IPS-15b (cell line): ENCODE measurements at regions not wholly inside any gene's neighbourhood (a gene's known extent, or its start where the extent isn't known, plus 50 kb on each side); places are given as distances from the start of the nearest gene placed in this dataset.

Experiments
- H3K27me3 ChIP-seq: one replicate; pipeline ENCODE4 v1.6.1; 2013; ENCODE audit warnings: low read length; ENCODE audit not compliant: control insufficient read depth, insufficient read depth
- H3K36me3 ChIP-seq: one replicate; pipeline ENCODE4 v1.6.1; 2013; ENCODE audit warnings: low read length; ENCODE audit not compliant: control insufficient read depth, insufficient read depth
- H3K4me1 ChIP-seq: one replicate; pipeline ENCODE4 v1.6.1; 2013; ENCODE audit warnings: mild to moderate bottlenecking, low read length; ENCODE audit not compliant: control insufficient read depth, insufficient read depth
- H3K4me3 ChIP-seq: one replicate; pipeline ENCODE4 v1.5.1; 2013; ENCODE audit warnings: low read depth, low read length
- H3K9ac ChIP-seq: one replicate; pipeline ENCODE4 v1.6.1; 2013; ENCODE audit warnings: low read depth, mild to moderate bottlenecking, low read length
- H3K9me3 ChIP-seq: one replicate; pipeline ENCODE4 v1.6.1; 2013; ENCODE audit warnings: mild to moderate bottlenecking, low read length; ENCODE audit not compliant: control insufficient read depth, insufficient read depth

DNA sequence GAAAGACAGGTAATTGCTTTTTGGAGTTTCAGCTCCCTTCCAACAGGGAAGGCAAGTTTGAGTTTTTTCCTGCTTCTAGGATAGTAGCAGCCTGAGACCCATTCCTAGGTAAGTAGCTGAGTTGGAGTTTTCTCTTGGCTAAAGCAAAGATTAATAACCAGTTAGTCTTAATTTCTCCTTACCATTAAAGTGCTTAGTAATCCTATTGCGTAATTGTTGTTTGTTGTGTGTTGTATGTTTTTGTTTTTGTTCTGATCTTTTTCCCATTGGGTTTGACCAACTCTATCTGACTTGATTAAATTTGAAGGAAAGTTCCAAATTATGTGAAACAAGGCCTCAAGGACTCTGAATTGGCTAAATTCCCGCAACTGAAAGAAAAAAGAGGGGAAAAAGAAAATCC, 83.5 kb downstream of the TBX22 start:
- Histone ChIP-seq H3K4me3 (no peak overlapping the region), H3K9me3 (no peaks in the 10 kb centered on the region), H3K9ac (no peak overlapping the region), H3K4me1 (no peaks in the 10 kb centered on the region), H3K36me3 (no peaks in the 10 kb centered on the region), H3K27me3 (no peaks in the 10 kb centered on the region)

DNA sequence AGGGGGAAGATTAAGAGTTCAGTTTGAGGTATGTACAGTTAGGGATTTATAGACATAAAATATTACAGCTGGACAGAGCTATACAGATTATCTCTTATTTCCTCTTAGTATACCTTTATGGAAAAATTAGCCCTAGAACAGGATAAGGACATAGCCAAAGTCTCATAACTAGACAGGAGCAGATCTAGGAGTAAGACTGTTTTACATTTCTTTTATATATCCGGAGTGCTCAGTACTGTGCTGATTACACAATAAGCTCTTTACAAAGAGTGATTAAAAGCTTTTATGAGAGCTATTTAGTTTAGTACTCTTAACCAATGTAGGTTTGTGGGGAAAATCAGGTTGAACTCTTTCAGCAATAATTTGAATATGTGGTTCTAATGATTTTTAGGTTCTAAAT, 105.8 kb downstream of the TBX22 start:
- H3K27me3 ChIP-seq = no peaks in the 10 kb centered on the region
- H3K9ac ChIP-seq = no peak overlapping the region
- H3K4me3 ChIP-seq = no peak overlapping the region
- H3K9me3 ChIP-seq = no peaks in the 10 kb centered on the region
- no peaks in the 10 kb centered on the region for H3K4me1 ChIP-seq
- H3K36me3 ChIP-seq = no peaks in the 10 kb centered on the region

DNA sequence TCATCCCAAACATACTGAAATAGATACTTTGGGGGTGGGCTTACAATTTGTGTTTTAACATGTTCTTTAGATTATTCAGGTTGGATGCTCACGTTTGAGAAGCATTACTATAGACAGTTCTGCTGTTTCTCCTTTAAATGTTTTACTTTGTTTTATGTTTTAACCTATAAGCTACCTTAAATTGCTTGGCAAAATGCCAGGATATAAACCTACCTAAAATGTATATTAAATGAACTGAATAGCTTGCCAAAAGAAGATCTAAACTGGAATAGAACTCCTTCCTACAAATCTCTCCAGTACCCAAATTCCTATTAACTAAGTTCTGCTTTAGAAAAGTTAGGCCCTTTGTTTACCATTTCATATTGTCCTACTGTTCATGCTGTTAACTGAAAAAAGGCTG, 124.4 kb downstream of the TBX22 start:
- no peak overlapping the region for H3K9ac ChIP-seq
- no peak overlapping the region for H3K4me3 ChIP-seq
- H3K9me3 ChIP-seq = peaks cover 3% of the 10 kb centered on the region
- H3K36me3 ChIP-seq = no peaks in the 10 kb centered on the region
- H3K27me3 ChIP-seq = no peaks in the 10 kb centered on the region
- peaks cover 4% of the 10 kb centered on the region for H3K4me1 ChIP-seq

DNA sequence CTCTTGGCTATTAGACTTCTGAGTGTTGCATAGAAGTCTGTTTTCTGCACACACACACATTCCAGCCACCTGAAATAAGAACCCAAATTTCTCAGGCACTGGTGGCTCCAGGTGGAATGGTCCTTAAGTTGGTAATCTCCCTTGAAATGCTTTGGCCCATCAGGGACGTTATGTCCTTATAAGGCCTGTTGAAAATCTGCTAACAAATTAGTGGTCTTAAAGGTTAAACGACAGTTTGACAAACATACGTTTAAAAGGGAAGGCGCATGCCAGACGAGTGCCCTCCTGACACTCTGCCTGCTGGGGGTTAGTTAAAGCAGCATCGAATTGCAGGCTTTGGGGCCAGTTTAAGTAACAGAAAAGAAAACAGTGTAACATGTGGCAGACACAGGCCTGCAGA, 125.0 kb downstream of the TBX22 start:
- no peaks in the 10 kb centered on the region for H3K36me3 ChIP-seq
- no peak overlapping the region for H3K4me3 ChIP-seq
- no peak overlapping the region for H3K9ac ChIP-seq
- peaks cover 4% of the 10 kb centered on the region for H3K4me1 ChIP-seq
- peaks cover 3% of the 10 kb centered on the region for H3K9me3 ChIP-seq
- H3K27me3 ChIP-seq = no peaks in the 10 kb centered on the region

DNA sequence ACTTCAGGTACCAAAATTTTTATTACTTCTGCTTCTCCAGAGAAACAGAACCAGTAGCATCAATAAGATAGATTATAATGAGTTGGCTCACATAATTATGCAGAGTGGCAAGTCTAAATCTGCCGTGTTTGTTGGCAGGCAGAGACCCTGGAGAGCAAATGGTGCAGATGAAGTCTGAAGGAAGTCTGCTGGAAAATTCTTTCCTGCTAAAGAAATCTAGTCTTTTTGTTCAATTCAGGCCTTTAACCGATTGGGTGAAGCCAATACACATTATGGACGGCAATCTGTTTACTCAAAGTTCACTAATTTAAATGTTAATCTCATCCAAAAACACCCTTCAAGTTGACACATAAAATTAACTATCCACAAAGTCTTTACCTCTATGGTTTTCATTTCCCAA, 156.0 kb downstream of the TBX22 start:
- no peak overlapping the region for H3K4me3 ChIP-seq
- no peaks in the 10 kb centered on the region for H3K9me3 ChIP-seq
- H3K27me3 ChIP-seq = no peaks in the 10 kb centered on the region
- no peaks in the 10 kb centered on the region for H3K4me1 ChIP-seq
- H3K36me3 ChIP-seq = no peaks in the 10 kb centered on the region
- no peak overlapping the region for H3K9ac ChIP-seq

DNA sequence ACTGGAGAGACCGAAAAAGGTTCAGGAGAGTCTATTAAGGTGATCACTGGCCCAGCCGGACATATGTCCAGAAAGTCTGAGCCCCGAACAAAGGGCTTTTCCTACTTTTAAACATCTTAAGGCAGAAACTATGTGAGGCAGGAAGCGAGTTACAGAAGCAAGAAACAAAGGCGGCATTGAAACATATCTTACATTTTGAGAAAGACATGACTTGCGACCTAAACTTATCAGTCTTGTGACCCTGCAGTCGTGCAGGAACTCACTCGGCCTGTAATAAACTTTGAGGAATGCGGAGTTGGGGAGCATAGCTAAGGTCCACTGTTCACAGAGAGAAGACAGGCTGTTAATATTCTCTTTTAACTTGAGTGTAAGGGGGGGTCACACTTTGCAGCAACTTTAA, 158.7 kb downstream of the TBX22 start:
- no peaks in the 10 kb centered on the region for H3K27me3 ChIP-seq
- no peak overlapping the region for H3K9ac ChIP-seq
- H3K4me3 ChIP-seq = no peak overlapping the region
- no peaks in the 10 kb centered on the region for H3K4me1 ChIP-seq
- no peaks in the 10 kb centered on the region for H3K36me3 ChIP-seq
- H3K9me3 ChIP-seq = no peaks in the 10 kb centered on the region

DNA sequence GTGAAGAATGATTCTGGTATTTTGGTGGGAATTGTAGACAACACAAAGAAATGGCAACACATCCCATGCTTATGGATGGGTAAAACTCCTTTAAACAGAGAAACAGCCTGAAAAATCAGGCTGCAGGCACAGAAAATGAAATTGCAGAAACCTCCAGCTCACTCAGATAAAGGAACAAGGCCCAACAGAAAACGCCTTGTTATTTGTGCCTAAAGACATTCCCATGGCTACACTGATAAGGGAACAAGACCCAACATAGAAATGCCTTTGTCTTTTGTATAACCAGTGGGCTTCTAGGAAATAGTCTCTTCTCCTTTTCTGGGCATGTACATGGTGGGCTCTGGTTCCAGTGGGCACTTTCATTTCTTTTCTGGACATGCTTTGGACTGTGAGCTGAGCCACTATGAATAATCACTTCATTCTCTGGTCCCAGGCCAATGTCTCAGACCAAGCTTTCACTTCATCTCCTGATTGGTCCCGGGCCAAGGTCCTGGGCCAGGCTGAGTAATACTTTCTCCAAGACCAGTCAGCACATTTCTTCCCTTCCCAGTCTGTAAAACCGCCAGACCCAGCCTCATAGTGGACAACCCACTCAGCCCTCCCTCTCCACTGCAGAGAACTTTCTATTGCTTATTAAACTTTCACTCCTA, 160.5 kb downstream of the TBX22 start:
- H3K36me3 ChIP-seq = no peaks in the 10 kb centered on the region
- H3K27me3 ChIP-seq = no peaks in the 10 kb centered on the region
- H3K4me3 ChIP-seq = no peak overlapping the region
- no peak overlapping the region for H3K9ac ChIP-seq
- no peaks in the 10 kb centered on the region for H3K4me1 ChIP-seq
- no peaks in the 10 kb centered on the region for H3K9me3 ChIP-seq

DNA sequence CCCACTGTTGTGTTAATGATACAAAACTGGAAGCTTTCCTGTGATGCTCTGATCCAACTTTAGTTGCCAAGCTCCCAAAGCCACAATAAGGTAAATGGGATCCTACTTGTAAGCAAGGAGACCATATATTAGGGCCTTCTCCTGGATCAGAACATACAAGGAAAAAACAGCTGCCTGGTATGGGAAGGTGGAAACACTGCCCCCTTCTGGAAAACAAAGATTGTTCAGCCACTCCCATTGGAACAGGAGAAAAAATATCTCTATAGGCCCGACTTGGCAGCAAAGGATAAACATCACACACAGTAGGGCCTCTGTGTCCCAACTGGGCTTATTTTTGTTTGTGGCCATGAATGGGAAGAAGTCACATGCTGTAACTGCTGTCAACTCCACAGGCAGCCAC, 166.5 kb downstream of the TBX22 start:
- H3K9me3 ChIP-seq = no peaks in the 10 kb centered on the region
- H3K27me3 ChIP-seq = no peaks in the 10 kb centered on the region
- no peaks in the 10 kb centered on the region for H3K36me3 ChIP-seq
- H3K4me1 ChIP-seq = no peaks in the 10 kb centered on the region
- H3K4me3 ChIP-seq = no peak overlapping the region
- no peak overlapping the region for H3K9ac ChIP-seq

DNA sequence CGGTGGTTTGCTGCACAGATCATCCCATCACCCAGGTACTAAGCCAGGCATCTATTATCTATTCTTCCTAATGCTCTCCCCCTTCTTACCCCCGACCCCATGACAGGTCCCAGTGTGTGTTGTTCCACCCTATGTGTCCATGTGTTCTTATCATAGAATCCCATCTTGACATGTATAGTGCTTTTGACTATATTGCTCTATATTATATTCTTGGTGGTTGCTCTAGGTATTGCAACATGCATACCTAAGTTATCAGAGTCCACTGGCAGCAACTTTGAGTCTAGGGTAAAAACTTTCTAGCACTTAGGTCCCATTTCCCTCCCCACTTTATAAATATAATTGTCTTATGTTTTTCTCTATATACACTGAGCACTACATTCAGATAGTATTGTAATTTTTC, 170.3 kb downstream of the TBX22 start:
- H3K36me3 ChIP-seq = no peaks in the 10 kb centered on the region
- no peak overlapping the region for H3K4me3 ChIP-seq
- H3K4me1 ChIP-seq = no peaks in the 10 kb centered on the region
- H3K27me3 ChIP-seq = no peaks in the 10 kb centered on the region
- H3K9me3 ChIP-seq = no peaks in the 10 kb centered on the region
- H3K9ac ChIP-seq = no peak overlapping the region

DNA sequence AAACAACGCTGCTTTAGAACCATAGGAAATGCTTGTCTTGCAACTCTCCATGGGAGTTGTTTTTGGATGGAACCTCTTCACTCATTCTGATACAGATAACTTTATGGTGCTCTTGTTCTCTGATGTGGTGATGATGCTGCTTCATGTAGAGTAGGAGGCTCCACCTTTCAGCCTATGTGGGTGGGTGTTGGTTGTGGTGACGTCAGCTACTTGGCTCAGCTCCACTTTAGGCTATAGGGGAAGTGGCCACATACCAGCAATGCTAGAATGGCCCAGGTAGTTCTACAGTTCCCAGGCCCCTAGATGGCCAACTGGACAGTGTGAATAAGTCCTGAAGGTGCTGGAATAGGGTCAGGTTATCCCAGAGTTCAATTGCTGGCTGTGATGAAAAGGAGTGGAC, 192.1 kb downstream of the TBX22 start:
- Histone ChIP-seq H3K4me3 (no peak overlapping the region), H3K9ac (no peak overlapping the region), H3K36me3 (no peaks in the 10 kb centered on the region), H3K4me1 (no peaks in the 10 kb centered on the region), H3K27me3 (no peaks in the 10 kb centered on the region), H3K9me3 (peaks cover 4% of the 10 kb centered on the region)

DNA sequence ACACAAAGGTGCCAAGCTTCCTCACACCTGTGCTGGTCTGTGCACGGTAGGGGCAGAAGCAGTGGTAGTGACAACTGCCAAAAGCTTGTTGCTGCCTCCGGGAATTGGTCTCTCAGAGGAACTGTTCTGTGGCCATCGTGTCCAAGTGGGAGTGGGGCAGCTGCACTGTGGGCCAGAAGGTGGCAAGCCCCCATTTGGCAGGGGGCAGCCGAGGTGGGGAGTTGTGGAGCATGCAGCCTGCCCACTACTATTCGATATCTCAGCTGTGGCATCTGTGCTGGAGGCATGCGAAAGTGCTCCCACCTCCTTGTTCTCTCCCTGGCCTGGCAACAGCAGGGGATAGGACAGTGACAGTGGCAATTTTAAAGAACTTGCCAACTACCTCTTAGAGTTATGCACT, 192.8 kb downstream of the TBX22 start:
- no peaks in the 10 kb centered on the region for H3K4me1 ChIP-seq
- H3K4me3 ChIP-seq = no peak overlapping the region
- H3K27me3 ChIP-seq = no peaks in the 10 kb centered on the region
- H3K9me3 ChIP-seq = peaks cover 4% of the 10 kb centered on the region
- H3K9ac ChIP-seq = no peak overlapping the region
- no peaks in the 10 kb centered on the region for H3K36me3 ChIP-seq

DNA sequence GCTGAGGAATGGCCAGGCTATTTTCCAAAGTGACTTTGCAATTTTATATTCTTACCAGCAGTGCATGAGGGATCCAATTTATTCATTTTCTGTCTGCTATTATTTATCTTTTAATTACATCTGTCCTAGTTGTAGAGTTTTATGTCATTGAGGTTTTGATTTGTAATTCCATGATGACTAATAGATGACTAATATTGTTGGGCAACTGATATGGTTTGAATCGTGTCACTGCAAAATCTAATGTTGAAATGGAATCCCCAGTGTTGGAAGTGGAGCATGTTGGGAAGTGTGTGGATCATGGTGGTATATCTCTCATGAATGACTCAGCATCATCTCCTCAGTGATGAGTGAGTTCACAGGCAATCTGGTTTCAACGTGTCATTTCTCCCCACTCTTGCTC, 201.5 kb downstream of the TBX22 start:
- no peaks in the 10 kb centered on the region for H3K4me1 ChIP-seq
- no peak overlapping the region for H3K4me3 ChIP-seq
- H3K36me3 ChIP-seq = no peaks in the 10 kb centered on the region
- no peak overlapping the region for H3K9ac ChIP-seq
- no peaks in the 10 kb centered on the region for H3K27me3 ChIP-seq
- peaks cover 9% of the 10 kb centered on the region for H3K9me3 ChIP-seq
